HFFc6 (cell line): ENCODE measurements at regions not wholly inside any gene's neighbourhood (a gene's known extent, or its start where the extent isn't known, plus 50 kb on each side); places are given as distances from the start of the nearest gene placed in this dataset.
"Not testable (repeated sequence)": the region's sequence is repeated elsewhere in the genome, so short reads cannot be mapped to it uniquely, and the experiment has no call there.

Source experiments
- DNase-seq: peaks from one replicate; pipeline ENCODE4 v3.0.0-alpha.2; 2018
- H3K27ac Mint-ChIP-seq: 2 replicates; pipeline ENCODE4 v1.8.0; 2020; ENCODE audit warnings: mild to moderate bottlenecking, mixed read lengths
- H3K27me3 Mint-ChIP-seq: 2 replicates; pipeline ENCODE4 v1.8.0; 2021; ENCODE audit warnings: mild to moderate bottlenecking, moderate library complexity, mixed read lengths; ENCODE audit not compliant: insufficient read depth
- H3K36me3 Mint-ChIP-seq: 2 replicates; pipeline ENCODE4 v1.8.0; 2021; ENCODE audit warnings: low read depth, mixed read lengths
- H3K4me1 Mint-ChIP-seq: 2 replicates; pipeline ENCODE4 v1.8.0; 2020; ENCODE audit warnings: low read depth, mixed read lengths
- H3K4me3 Mint-ChIP-seq: 2 replicates; pipeline ENCODE4 v1.8.0; 2020; ENCODE audit warnings: mild to moderate bottlenecking, moderate library complexity, mixed read lengths
- H3K9me3 Mint-ChIP-seq: 2 replicates; pipeline ENCODE4 v1.8.0; 2020; ENCODE audit warnings: mild to moderate bottlenecking, mixed read lengths
- CTCF ChIP-seq: fragments of 200-600 bp; sonication (generic); IDR thresholded peaks from 2 replicates; pipeline ENCODE4 v1.5.0; 2021; ENCODE audit warnings: antibody characterized with exemption, mild to moderate bottlenecking

- Mint-ChIP-seq H3K27me3 (no peaks in the 10 kb centered on the region; the same call in 1 of the 2 replicates), H3K4me1 (peaks cover 41% of the 10 kb centered on the region), H3K9me3 (peaks cover 11% of the 10 kb centered on the region), H3K36me3 (peaks cover 14% of the 10 kb centered on the region), H3K4me3 (peak overlapping the region; percentile 84), H3K27ac (peak overlapping the region; percentile 94)
- no peak for DNase-seq
- no peak for TF ChIP-seq CTCF
These were observed 72.5 kb upstream of the CTBP2 start for GRCh38 chr10:125232841-125233240.

- Mint-ChIP-seq H3K27me3 (no peaks in the 10 kb centered on the region; the same call in 1 of the 2 replicates), H3K4me3 (peak overlapping the region; percentile 84), H3K27ac (peak overlapping the region; percentile 94), H3K9me3 (peaks cover 2% of the 10 kb centered on the region; the same call in 1 of the 2 replicates), H3K4me1 (peaks cover 41% of the 10 kb centered on the region), H3K36me3 (peaks cover 5% of the 10 kb centered on the region)
- TF ChIP-seq CTCF = no peak
- no peak for DNase-seq
These were observed 71.6 kb upstream of the CTBP2 start for GRCh38 chr10:125231813-125232475.

GRCh38 chr10:125231116-125231812 lies 70.9 kb upstream of the CTBP2 start:
- Mint-ChIP-seq H3K9me3 (no peaks in the 10 kb centered on the region), H3K27ac (peak overlapping the region; percentile 94), H3K4me1 (peaks cover 41% of the 10 kb centered on the region), H3K27me3 (no peaks in the 10 kb centered on the region; the same call in 1 of the 2 replicates), H3K36me3 (peaks cover 2% of the 10 kb centered on the region; the same call in 1 of the 2 replicates), H3K4me3 (peak overlapping the region; percentile 84)
- no peak for TF ChIP-seq CTCF
- peak; percentile 96 for DNase-seq

GRCh38 chr10:125230251-125230650 lies 69.9 kb upstream of the CTBP2 start:
- no peak for TF ChIP-seq CTCF
- H3K9me3 Mint-ChIP-seq = no peaks in the 10 kb centered on the region
- H3K27ac Mint-ChIP-seq = no peak overlapping the region
- H3K27me3 Mint-ChIP-seq = no peaks in the 10 kb centered on the region; the same call in 1 of the 2 replicates
- no peak overlapping the region for H3K4me3 Mint-ChIP-seq
- DNase-seq = no peak
- peaks cover 41% of the 10 kb centered on the region for H3K4me1 Mint-ChIP-seq
- no peaks in the 10 kb centered on the region for H3K36me3 Mint-ChIP-seq

GRCh38 chr10:125228245-125228940 lies 68.0 kb upstream of the CTBP2 start:
- not testable (repeated sequence) for H3K4me3 Mint-ChIP-seq, H3K9me3 Mint-ChIP-seq, DNase-seq, H3K27me3 Mint-ChIP-seq, H3K27ac Mint-ChIP-seq, H3K36me3 Mint-ChIP-seq
- H3K4me1 Mint-ChIP-seq = peaks cover 27% of the 10 kb centered on the region

GRCh38 chr10:125227546-125227945 lies 67.2 kb upstream of the CTBP2 start:
- no peak overlapping the region for H3K4me3 Mint-ChIP-seq
- TF ChIP-seq CTCF = no peak
- no peak for DNase-seq
- no peaks in the 10 kb centered on the region; the same call in 1 of the 2 replicates for H3K27me3 Mint-ChIP-seq
- peaks cover 18% of the 10 kb centered on the region for H3K4me1 Mint-ChIP-seq
- no peaks in the 10 kb centered on the region for H3K36me3 Mint-ChIP-seq
- no peak overlapping the region for H3K27ac Mint-ChIP-seq
- no peaks in the 10 kb centered on the region for H3K9me3 Mint-ChIP-seq
